ENCODE measurements at regions not wholly inside any gene's neighbourhood (a gene's known extent, or its start where the extent isn't known, plus 50 kb on each side); places are given as distances from the start of the nearest gene placed in this dataset.

GRCh38 chr4:26122690-26123089 lies 198.1 kb upstream of the RBPJ start:
- no peak for TF ChIP-seq CTCF (IDR thresholded peaks at IDR 0.05)
- TF ChIP-seq POLR2A (IDR thresholded peaks at IDR 0.05) = no peak
